GM12878 (cell line): ENCODE measurements at regions not wholly inside any gene's neighbourhood (a gene's known extent, or its start where the extent isn't known, plus 50 kb on each side); places are given as distances from the start of the nearest gene placed in this dataset.

Experiments used
- ATAC-seq: fragments of 200-7000 bp; cut with Tn5 transposase; 3 replicates; pipeline ENCODE4 v1.9.1; 2020; ENCODE audit warnings: mild to moderate bottlenecking, moderate library complexity
- BruUV-seq: library from RNA; stranded (reverse); fragments of 400-500 nt; replicated peaks from 2 replicates; lab custom pipeline; 2021; lab: Mats Ljungman, UMichigan
- CTCF ChIA-PET: fragments of 300-600 bp; sonication (Branson Sonifier 250); formaldehyde crosslinking; extraction: SDS; loops from one replicate; lab custom pipeline; 2021; ENCODE audit warnings: inconsistent platforms; lab: Yijun Ruan, JAX
- POLR2A ChIA-PET: fragments of 350-600 bp; formaldehyde crosslinking; extraction: SDS; loops from one replicate; lab custom pipeline; 2021; ENCODE audit warnings: inconsistent platforms; lab: Charles Lee
- RAD21 ChIA-PET: fragments of 300-600 bp; sonication (Branson Sonifier 250); formaldehyde crosslinking; loops from one replicate; lab custom pipeline; 2023; ENCODE audit warnings: antibody characterized with exemption; ENCODE audit not compliant: unreplicated experiment; lab: Charles Lee
- SMC1A ChIA-PET: fragments of 300-600 bp; sonication (Branson Sonifier 250); formaldehyde crosslinking; loops from one replicate; lab custom pipeline; 2023; ENCODE audit not compliant: unreplicated experiment, uncharacterized antibody; lab: Charles Lee
- DNase-seq: peaks from one replicate; pipeline ENCODE4 v3.0.0-alpha.2; 2011; ENCODE audit warnings: low read depth, low spot score
- FAIRE-seq: peaks from 3 replicates; lab custom pipeline; 2011; peaks lifted over from hg19 to GRCh38; lab: Jason Lieb, UNC
- H2AFZ ChIP-seq: 2 replicates; pipeline ENCODE4 v1.6.0; 2011; ENCODE audit warnings: low read depth, low read length, control low read depth; ENCODE audit not compliant: control insufficient read depth
- H3K27ac ChIP-seq: 2 replicates; pipeline ENCODE4 v1.5.1; 2011; ENCODE audit warnings: control low read depth; ENCODE audit not compliant: control insufficient read depth, insufficient read depth
- H3K27me3 ChIP-seq, 2 experiments: replicated peaks in 1 of 2; 2 replicates each; pipeline versions ENCODE4 v1.6.0 to v1.6.1; 2011; ENCODE audit warnings: low read length in 1 of 2; ENCODE audit not compliant: control insufficient read depth in 2 of 2, insufficient read depth in 2 of 2
- H3K36me3 ChIP-seq, 2 experiments: 2 replicates each; pipeline ENCODE4 v1.5.1; 2011; ENCODE audit warnings: low read length in 1 of 2; ENCODE audit not compliant: control insufficient read depth in 2 of 2, insufficient read depth in 2 of 2
- H3K4me1 ChIP-seq: 2 replicates; pipeline ENCODE4 v1.6.1; 2011; ENCODE audit warnings: mild to moderate bottlenecking, low read length, moderate library complexity, mixed read lengths; ENCODE audit not compliant: control insufficient read depth, insufficient read depth
- H3K4me2 ChIP-seq: 2 replicates; pipeline ENCODE4 v1.6.0; 2011; ENCODE audit warnings: control low read depth; ENCODE audit not compliant: control insufficient read depth, insufficient read depth
- H3K4me3 ChIP-seq: fragments of 200-600 bp; sonication (generic); 2 replicates; pipeline ENCODE4 v1.5.1; 2016
- H3K79me2 ChIP-seq: 2 replicates; pipeline ENCODE4 v1.6.0; 2011; ENCODE audit warnings: low read length; ENCODE audit not compliant: control insufficient read depth, insufficient read depth
- H3K9ac ChIP-seq: 2 replicates; pipeline ENCODE4 v1.8.0; 2011; ENCODE audit warnings: low read length, control low read depth, mixed read lengths; ENCODE audit not compliant: control insufficient read depth, insufficient read depth
- H3K9me3 ChIP-seq: replicated peaks from 3 replicates; pipeline ENCODE4 v1.5.1; 2011; ENCODE audit warnings: mild to moderate bottlenecking, low read length; ENCODE audit not compliant: control insufficient read depth, insufficient read depth
- H4K20me1 ChIP-seq: 2 replicates; pipeline ENCODE4 v1.6.0; 2011; ENCODE audit not compliant: control insufficient read depth, insufficient read depth
- BHLHE40 ChIP-seq, 2 experiments: fragments of 450-650 bp in 1 of 2; IDR thresholded peaks; 2 replicates each; pipeline ENCODE4 v1.6.1; 2011 to 2017; ENCODE audit warnings: low read depth in 2 of 2, borderline replicate concordance in 1 of 2, improper control_type of control experiment in 1 of 2, low read length in 1 of 2, mild to moderate bottlenecking in 1 of 2
- CBX3 ChIP-seq: fragments of 200-600 bp; sonication (generic); IDR thresholded peaks from 2 replicates; pipeline ENCODE4 v1.6.1; 2016; ENCODE audit warnings: low read depth, borderline replicate concordance
- CREB1 ChIP-seq: IDR thresholded peaks from 2 replicates; pipeline ENCODE4 v1.6.1; 2012; ENCODE audit warnings: low read depth, mild to moderate bottlenecking, inconsistent platforms
- ELK1 ChIP-seq: IDR thresholded peaks from 2 replicates; pipeline ENCODE4 v1.6.1; 2012; ENCODE audit warnings: low read depth, low read length, improper control_type of control experiment
- FOXM1 ChIP-seq: IDR thresholded peaks from 2 replicates; pipeline ENCODE4 v1.6.1; 2012; ENCODE audit warnings: low read depth, mild to moderate bottlenecking, inconsistent platforms, low read length, moderate library complexity
- GATAD2B ChIP-seq: fragments of 450-650 bp; conservative IDR thresholded peaks from 2 replicates; pipeline ENCODE4 v1.6.1; 2017; ENCODE audit warnings: low read depth, mild to moderate bottlenecking, moderate library complexity
- HDAC2 ChIP-seq: fragments of 200-600 bp; sonication (generic); IDR thresholded peaks from 2 replicates; pipeline ENCODE4 v1.6.1; 2017
- IRF4 ChIP-seq: IDR thresholded peaks from 2 replicates; pipeline ENCODE4 v1.6.1; 2011; ENCODE audit warnings: low read depth, low read length
- JUND ChIP-seq: IDR thresholded peaks from 2 replicates; pipeline ENCODE4 v1.6.1; 2012; ENCODE audit warnings: low read depth, mild to moderate bottlenecking, low read length, improper control_type of control experiment, moderate library complexity
- KAT2A ChIP-seq: conservative IDR thresholded peaks from 2 replicates; pipeline ENCODE4 v1.6.1; 2011; ENCODE audit warnings: low read depth, low read length; ENCODE audit not compliant: control insufficient read depth
- LARP7 ChIP-seq: fragments of 450-650 bp; IDR thresholded peaks from 2 replicates; pipeline ENCODE4 v1.6.1; 2017; ENCODE audit warnings: mild to moderate bottlenecking
- PAX5 ChIP-seq: IDR thresholded peaks from 2 replicates; pipeline ENCODE4 v1.6.1; 2011; ENCODE audit warnings: low read depth, low read length, borderline replicate concordance
- PBX3 ChIP-seq: IDR thresholded peaks from 2 replicates; pipeline ENCODE4 v1.6.1; 2011; ENCODE audit warnings: mild to moderate bottlenecking, low read depth, low read length, moderate library complexity; ENCODE audit not compliant: insufficient replicate concordance
- POLR2AphosphoS2 ChIP-seq: IDR thresholded peaks from 2 replicates; pipeline ENCODE4 v1.6.1; 2011; ENCODE audit warnings: low read depth, mild to moderate bottlenecking, low read length, improper control_type of control experiment, moderate library complexity
- TBL1XR1 ChIP-seq: IDR thresholded peaks from 2 replicates; pipeline ENCODE4 v1.6.1; 2012; ENCODE audit warnings: low read depth, low read length, improper control_type of control experiment
- ZBTB40 ChIP-seq: fragments of 450-650 bp; IDR thresholded peaks from 2 replicates; pipeline ENCODE4 v1.6.1; 2016; ENCODE audit warnings: mild to moderate bottlenecking, moderate library complexity, borderline replicate concordance
- ZNF207 ChIP-seq: fragments of 450-650 bp; IDR thresholded peaks from 2 replicates; pipeline ENCODE4 v1.6.1; 2014; ENCODE audit warnings: antibody characterized with exemption, mild to moderate bottlenecking, borderline replicate concordance
- ZNF622 ChIP-seq: fragments of 450-650 bp; IDR thresholded peaks from 2 replicates; pipeline ENCODE4 v1.6.1; 2017; ENCODE audit warnings: mild to moderate bottlenecking, inconsistent platforms
- WGBS: methylation state at CpG from one replicate; pipeline ENCODE4 v1.1.6; 2016; ENCODE audit warnings: low lambda C conversion rate; ENCODE audit not compliant: insufficient replicate concordance, insufficient coverage; ENCODE audit errors: missing lambda C conversion rate; 5-methylcytosine and 5-hydroxymethylcytosine counted together
- in situ Hi-C: fragments of 300-500 bp; cut with MboI; formaldehyde crosslinking; loops from 9 replicates; pipeline ENCODE4 v1.14.3; 2018; ENCODE audit warnings: mixed read lengths
- intact Hi-C: fragments of 100-400 bp; cut with micrococcal nuclease; formaldehyde crosslinking; loops from one replicate; pipeline ENCODE4 v1.14.2; 2022; ENCODE audit not compliant: unreplicated experiment

GRCh38 chr9:85249313-85249621 is 492.5 kb downstream of the AGTPBP1 start:
- Histone ChIP-seq H4K20me1 (no peaks in the 10 kb centered on the region), H3K79me2 (no peaks in the 10 kb centered on the region), H3K27me3 (no peaks in the 10 kb centered on the region; a peak in 1 of 4 replicates), H2AFZ (no peak overlapping the region), H3K4me2 (no peak overlapping the region), H3K4me3 (no peak overlapping the region), H3K4me1 (no peaks in the 10 kb centered on the region), H3K36me3 (no peaks in the 10 kb centered on the region), H3K9me3 (no peaks in the 10 kb centered on the region), H3K9ac (no peak overlapping the region), H3K27ac (no peak overlapping the region)
- SMC1A ChIA-PET, result no interaction called here
- 19% methylated on average over 5 of the region's 5 CpGs for WGBS
- TF ChIP-seq IRF4, result no peak
- no peak for TF ChIP-seq PAX5
- no peak for TF ChIP-seq POLR2AphosphoS2
- no peak for TF ChIP-seq CREB1
- no peak for TF ChIP-seq ZNF622
- TF ChIP-seq LARP7, result no peak
- TF ChIP-seq ZNF207, result no peak
- TF ChIP-seq JUND, result no peak
- no peak for TF ChIP-seq CBX3
- no peak for TF ChIP-seq ELK1
- TF ChIP-seq ZBTB40, result no peak
- no peak for TF ChIP-seq KAT2A
- TF ChIP-seq GATAD2B, result no peak
- no peak for TF ChIP-seq BHLHE40 (IDR thresholded peaks at IDR 0.05; ENCODE audit: borderline replicate concordance in 1 of 2, low read depth in 2 of 2, low read length in 1 of 2)
- no peak for TF ChIP-seq HDAC2
- TF ChIP-seq TBL1XR1, result no peak
- no peak for TF ChIP-seq PBX3
- TF ChIP-seq FOXM1, result no peak
- intact Hi-C loops, result no loop called here
- ATAC-seq, result no peak
- in situ Hi-C loops, result no loop called here
- FAIRE-seq, result no peak
- CTCF ChIA-PET, result interaction anchor here (1.0 kb wide), 1 partner anchor 361 kb away, joined by 4 read pairs; no protein-coding TSS in a partner anchor
- RAD21 ChIA-PET, result no interaction called here
- no TSS peak for BruUV-seq
- no peak for DNase-seq
- POLR2A ChIA-PET, result no interaction called here
